ENCODE measurements at regions not wholly inside any gene's neighbourhood (a gene's known extent, or its start where the extent isn't known, plus 50 kb on each side); places are given as distances from the start of the nearest gene placed in this dataset.
A peak's percentile ranks its signal among the peaks of the same experiment; 100 is the strongest.

- no peak for TF ChIP-seq CTCF (IDR thresholded peaks at IDR 0.05; ENCODE audit: insufficient read depth, low read depth, low read length)
- H3K4me3 ChIP-seq (ENCODE audit: low read depth, low read length), result no peak overlapping the region
- DNase-seq (ENCODE audit: low read depth), result peak; percentile 35
Measured at GRCh38 chr13:75165543-75166230, 316.3 kb downstream of the TBC1D4 start.

GRCh38 chr13:75161804-75162203, 320.2 kb downstream of the TBC1D4 start:
- H3K4me3 ChIP-seq (ENCODE audit: low read depth, low read length), result no peak overlapping the region
- DNase-seq (ENCODE audit: low read depth), result no peak
- no peak for TF ChIP-seq CTCF (IDR thresholded peaks at IDR 0.05; ENCODE audit: insufficient read depth, low read depth, low read length)

GRCh38 chr13:75160984-75161383, 321.0 kb downstream of the TBC1D4 start:
- TF ChIP-seq CTCF (IDR thresholded peaks at IDR 0.05; ENCODE audit: insufficient read depth, low read depth, low read length), result no peak
- no peak for DNase-seq (ENCODE audit: low read depth)
- H3K4me3 ChIP-seq (ENCODE audit: low read depth, low read length), result no peak overlapping the region

GRCh38 chr13:75154331-75154730, 327.6 kb downstream of the TBC1D4 start:
- no peak for TF ChIP-seq CTCF (IDR thresholded peaks at IDR 0.05; ENCODE audit: insufficient read depth, low read depth, low read length)
- DNase-seq (ENCODE audit: low read depth), result no peak
- H3K4me3 ChIP-seq (ENCODE audit: low read depth, low read length), result no peak overlapping the region

GRCh38 chr13:75153834-75154233, 328.1 kb downstream of the TBC1D4 start:
- H3K4me3 ChIP-seq (ENCODE audit: low read depth, low read length), result no peak overlapping the region
- no peak for TF ChIP-seq CTCF (IDR thresholded peaks at IDR 0.05; ENCODE audit: insufficient read depth, low read depth, low read length)
- peak; percentile 63 for DNase-seq (ENCODE audit: low read depth)

- no peak for TF ChIP-seq CTCF (IDR thresholded peaks at IDR 0.05; ENCODE audit: insufficient read depth, low read depth, low read length)
- H3K4me3 ChIP-seq (ENCODE audit: low read depth, low read length), result no peak overlapping the region
- no peak for DNase-seq (ENCODE audit: low read depth)
Measured at GRCh38 chr13:75153386-75153785, 328.6 kb downstream of the TBC1D4 start.

Measured in fibroblast of villous mesenchyme (primary cell).